ENCODE measurements at regions not wholly inside any gene's neighbourhood (a gene's known extent, or its start where the extent isn't known, plus 50 kb on each side); places are given as distances from the start of the nearest gene placed in this dataset.
A peak's percentile ranks its signal among the peaks of the same experiment; 100 is the strongest.

- no peak for DNase-seq (ENCODE audit: low spot score)
Measured at GRCh38 chr7:25850735-25851134, 301.3 kb upstream of the NFE2L3 start.

GRCh38 chr7:25851332-25852210, 300.4 kb upstream of the NFE2L3 start:
- intact Hi-C loops (cut with DNase I), result loop anchor here (5.0 to 10.0 kb wide), 4 partner anchors 284 to 1313 kb away; partner anchors contain the start of gene HOXA9 (in 1 of the 2)
- DNase-seq (ENCODE audit: low spot score), result peak; percentile 93

More at GRCh38 chr7:25850735-25851134, 301.3 kb upstream of the NFE2L3 start:
- intact Hi-C loops (cut with DNase I), result loop anchor here (5.0 to 10.0 kb wide), 4 partner anchors 283 to 1314 kb away; partner anchors contain the start of gene HOXA9 (in 1 of the 2)

DNA sequence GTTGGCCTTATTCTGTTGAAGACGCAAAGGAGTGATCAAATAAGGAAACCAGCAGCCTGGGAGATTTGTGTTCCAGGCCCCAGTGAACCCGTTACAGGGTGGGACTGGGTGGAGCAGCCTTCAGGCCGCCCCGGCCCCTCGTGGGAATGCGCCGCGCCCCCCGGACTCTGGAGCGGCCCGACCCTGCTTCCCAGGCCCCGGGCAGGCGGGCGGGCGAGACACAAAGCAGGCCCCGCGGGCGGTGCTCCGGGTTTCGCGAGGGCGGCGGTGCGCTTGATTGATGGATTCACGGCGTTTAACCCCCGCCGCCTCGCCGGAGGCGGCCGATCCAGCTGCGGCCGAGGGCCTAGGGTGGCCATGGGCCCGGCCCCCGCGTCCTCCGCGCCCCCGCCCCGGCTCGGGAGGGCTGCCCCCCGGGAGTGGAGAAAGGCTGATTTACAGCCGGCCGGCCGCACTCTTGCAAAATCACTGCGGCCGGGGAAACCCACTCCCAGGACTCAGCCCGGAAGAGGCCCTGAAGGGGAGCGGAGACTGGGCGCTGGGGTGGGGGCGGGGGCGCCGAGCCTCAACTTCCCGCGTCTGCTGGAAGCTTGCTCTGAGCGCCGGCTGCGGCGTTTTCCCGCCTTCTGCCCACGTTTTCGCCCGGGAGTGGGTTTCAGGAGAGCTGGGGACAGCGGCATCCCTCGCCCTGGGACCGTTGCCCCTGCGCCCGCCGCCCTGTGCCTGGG, 299.6 kb upstream of the NFE2L3 start:
- intact Hi-C loops (cut with DNase I), result loop anchor here (5.0 to 10.0 kb wide), 4 partner anchors 285 to 1312 kb away; partner anchors contain the start of gene HOXA9 (in 1 of the 2)

GRCh38 chr7:25852939-25853271, 299.1 kb upstream of the NFE2L3 start:
- intact Hi-C loops (cut with DNase I), result loop anchor here (5.0 to 10.0 kb wide), 4 partner anchors 286 to 1312 kb away; partner anchors contain the start of gene HOXA9 (in 1 of the 2)
- DNase-seq (ENCODE audit: low spot score), result no peak

More for the DNA sequence above, 299.6 kb upstream of the NFE2L3 start:
- DNase-seq (ENCODE audit: low spot score), result peak; percentile 83

DNA sequence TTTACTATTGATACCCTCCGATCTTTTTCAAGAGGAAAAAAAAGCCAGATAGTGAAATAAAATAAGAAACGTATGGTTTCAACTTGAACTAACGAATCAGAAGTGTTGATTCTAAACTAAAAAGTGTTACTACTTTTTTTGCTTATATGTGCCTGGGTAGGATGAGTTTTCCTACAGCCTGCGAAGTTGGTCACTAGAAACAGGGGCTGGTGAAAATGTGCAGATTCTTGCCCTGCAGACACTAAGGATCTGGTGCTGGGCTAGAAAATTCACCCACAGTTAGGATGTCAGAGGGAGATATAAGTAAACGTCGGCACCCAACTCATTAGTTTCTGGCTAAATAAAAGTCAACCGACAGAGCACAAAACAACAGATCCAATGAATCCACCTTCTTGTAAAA, 298.7 kb upstream of the NFE2L3 start:
- intact Hi-C loops (cut with DNase I), result loop anchor here (5.0 to 10.0 kb wide), 4 partner anchors 286 to 1311 kb away; partner anchors contain the start of gene HOXA9 (in 1 of the 2)
- no peak for DNase-seq (ENCODE audit: low spot score)

- intact Hi-C loops (cut with DNase I), result loop anchor here (2.0 to 10.0 kb wide), 5 partner anchors 287 to 1311 kb away; partner anchors contain the start of gene HOXA9 (in 1 of the 2)
- no peak for DNase-seq (ENCODE audit: low spot score)
Measured at GRCh38 chr7:25854059-25854458, 297.9 kb upstream of the NFE2L3 start.

- intact Hi-C loops (cut with DNase I), result loop anchor here (2.0 to 10.0 kb wide), 5 partner anchors 288 to 1310 kb away; partner anchors contain the start of gene HOXA9 (in 1 of the 2)
- no peak for DNase-seq (ENCODE audit: low spot score)
Measured at GRCh38 chr7:25854608-25855497, 297.1 kb upstream of the NFE2L3 start.

GRCh38 chr7:25855854-25856782, 295.9 kb upstream of the NFE2L3 start:
- intact Hi-C loops (cut with DNase I), result loop anchor here (2.0 to 10.0 kb wide), 3 partner anchors 463 to 1309 kb away; partner anchors contain the start of gene HOXA9 (in 1 of the 2)
- no peak for DNase-seq (ENCODE audit: low spot score)

GRCh38 chr7:25857376-25858067, 294.5 kb upstream of the NFE2L3 start:
- intact Hi-C loops (cut with DNase I), result loop anchor here (2.0 to 10.0 kb wide), 2 partner anchors 599 to 1307 kb away; partner anchors contain the start of gene HOXA9 (in 1 of the 2)
- no peak for DNase-seq (ENCODE audit: low spot score)

DNA sequence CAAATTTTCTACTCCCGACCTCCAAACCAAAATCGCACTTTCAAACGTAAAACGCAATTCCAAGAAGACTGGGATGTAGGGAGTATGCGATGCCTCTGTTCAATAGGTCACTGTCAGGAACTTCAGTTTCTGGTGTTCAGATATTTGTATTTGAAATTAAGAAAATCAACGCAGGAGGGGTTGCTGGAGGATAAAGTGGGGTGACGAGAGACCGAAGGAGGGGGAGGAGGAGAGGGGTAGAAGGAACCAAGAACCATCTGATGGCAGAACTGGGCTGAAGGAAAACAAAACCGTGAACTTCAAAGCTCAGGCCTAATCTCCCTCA, 293.8 kb upstream of the NFE2L3 start:
- no peak for DNase-seq (ENCODE audit: low spot score)
- intact Hi-C loops (cut with DNase I), result loop anchor here in 1 of 2 donors (10.0 kb wide), 1 partner anchor 1307 kb away; the partner anchor contains the start of gene HOXA9

- intact Hi-C loops (cut with DNase I), result loop anchor here in 1 of 2 donors (10.0 kb wide), 1 partner anchor 1306 kb away; the partner anchor contains the start of gene HOXA9
- DNase-seq (ENCODE audit: low spot score), result no peak
Measured at GRCh38 chr7:25858525-25859411, 293.2 kb upstream of the NFE2L3 start.

DNA sequence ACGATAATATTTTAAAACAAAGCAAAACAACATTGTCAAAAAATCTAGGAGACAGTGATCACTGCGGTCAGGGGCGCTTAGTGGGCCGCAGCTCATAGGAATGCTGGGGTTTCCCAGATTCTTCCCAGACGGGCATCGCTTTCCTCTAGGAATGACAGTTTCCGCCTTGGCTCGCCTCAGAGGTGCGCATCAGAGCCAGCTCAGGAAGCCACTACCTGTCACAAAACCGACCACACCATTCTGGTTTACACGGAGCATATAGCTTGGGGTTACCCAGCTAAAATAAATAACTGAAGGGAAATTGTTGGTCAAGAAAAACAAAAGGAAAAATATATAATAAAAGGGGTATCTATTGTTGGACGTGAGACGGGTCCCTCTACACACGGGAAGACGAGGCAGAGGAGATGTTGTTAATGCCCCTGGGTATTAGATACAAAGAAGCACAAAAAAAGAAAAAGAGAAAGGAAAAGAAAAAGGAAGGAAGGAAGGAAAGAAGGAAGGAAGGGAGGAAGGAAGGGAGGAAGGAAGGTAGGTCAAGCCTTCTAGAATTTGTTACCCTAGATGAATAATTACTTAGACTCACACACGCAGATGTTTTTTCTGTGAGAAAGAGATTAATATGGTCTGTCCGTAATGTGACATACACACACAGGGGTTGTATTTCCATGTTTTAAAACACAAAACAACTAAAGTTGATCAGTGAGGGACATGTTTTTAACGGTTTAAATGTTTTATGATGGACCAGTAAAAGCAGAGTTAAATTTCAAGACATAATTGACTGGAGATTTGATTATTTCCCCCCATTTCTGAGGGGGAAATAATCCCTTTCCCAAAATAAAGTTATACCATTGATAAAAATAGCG, 292.4 kb upstream of the NFE2L3 start:
- intact Hi-C loops (cut with DNase I), result loop anchor here in 1 of 2 donors (10.0 kb wide), 1 partner anchor 1305 kb away; the partner anchor contains the start of gene HOXA9

DNA sequence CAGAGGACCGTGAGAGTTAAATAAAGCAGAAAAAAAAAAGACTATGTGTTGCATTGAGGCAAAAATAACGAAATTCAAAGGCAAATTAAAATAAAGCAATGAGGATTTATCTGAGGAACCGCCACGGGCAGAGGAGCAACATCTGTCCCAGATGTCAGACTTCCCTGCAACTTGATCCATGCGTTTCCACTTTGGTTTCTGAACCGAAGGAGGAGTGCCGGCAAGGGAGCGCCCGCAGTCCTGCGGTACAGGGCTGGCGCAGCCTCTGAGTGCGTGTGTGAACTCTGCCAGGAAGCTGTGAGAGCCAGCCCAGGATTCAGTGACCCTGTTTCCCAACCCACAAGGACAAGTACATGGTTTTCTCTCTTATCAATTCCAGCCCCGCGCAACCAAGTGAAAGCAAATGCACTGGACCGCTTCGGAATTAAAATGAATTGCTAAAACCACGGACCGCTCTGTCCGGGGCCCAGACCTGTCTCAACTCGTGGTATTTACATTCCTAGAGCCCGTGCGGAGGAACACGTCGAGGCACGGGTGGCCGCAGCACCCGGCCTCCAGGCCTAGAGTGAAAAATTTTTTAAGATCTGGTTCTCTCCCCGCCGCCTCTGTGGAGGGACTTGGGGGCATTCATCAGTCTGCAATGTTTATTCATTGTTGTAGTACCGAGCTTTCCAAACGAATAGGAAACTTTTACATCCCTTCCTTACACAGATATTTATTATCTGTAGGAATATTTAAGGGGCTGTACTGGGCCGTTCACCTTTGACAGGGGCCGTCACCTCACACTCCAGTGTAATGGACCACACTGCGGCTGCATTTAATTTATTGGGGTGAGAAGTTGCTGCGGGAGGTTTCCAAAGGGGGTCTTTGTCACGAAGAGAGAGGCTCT, 291.5 kb upstream of the NFE2L3 start:
- no peak for DNase-seq (ENCODE audit: low spot score)
- intact Hi-C loops (cut with DNase I), result no loop called here

More for the DNA sequence above, 292.4 kb upstream of the NFE2L3 start:
- DNase-seq (ENCODE audit: low spot score), result no peak

GRCh38 chr7:25861164-25861496, 290.9 kb upstream of the NFE2L3 start:
- intact Hi-C loops (cut with DNase I), result no loop called here
- no peak for DNase-seq (ENCODE audit: low spot score)
